Activated naive CD4-positive, alpha-beta T cell treated with anti-CD3 and anti-CD28 coated beads, Interleukin-2, amount 50 U/mL, for 24 hours (primary cell): ENCODE measurements at regions not wholly inside any gene's neighbourhood (a gene's known extent, or its start where the extent isn't known, plus 50 kb on each side); places are given as distances from the start of the nearest gene placed in this dataset.
"Not testable (repeated sequence)": the region's sequence is repeated elsewhere in the genome, so short reads cannot be mapped to it uniquely, and the experiment has no call there.

Experiments
- H3K27ac Mint-ChIP-seq: one replicate; pipeline ENCODE4 v1.8.0; 2021; ENCODE audit warnings: mild to moderate bottlenecking, mixed read lengths
- H3K27me3 Mint-ChIP-seq: one replicate; pipeline ENCODE4 v1.8.0; 2021; ENCODE audit warnings: mixed read lengths
- H3K36me3 Mint-ChIP-seq: one replicate; pipeline ENCODE4 v1.8.0; 2021; ENCODE audit warnings: mixed read lengths
- H3K4me1 Mint-ChIP-seq: one replicate; pipeline ENCODE4 v1.8.0; 2021; ENCODE audit warnings: mixed read lengths
- H3K4me3 Mint-ChIP-seq: one replicate; pipeline ENCODE4 v1.8.0; 2021; ENCODE audit warnings: mild to moderate bottlenecking, mixed read lengths
- H3K9me3 Mint-ChIP-seq: one replicate; pipeline ENCODE4 v1.8.0; 2021; ENCODE audit warnings: mixed read lengths

- H3K27me3 Mint-ChIP-seq, result peaks cover 3% of the 10 kb centered on the region
- H3K4me3 Mint-ChIP-seq, result no peak overlapping the region
- H3K4me1 Mint-ChIP-seq, result no peaks in the 10 kb centered on the region
- no peaks in the 10 kb centered on the region for H3K9me3 Mint-ChIP-seq
- no peak overlapping the region for H3K27ac Mint-ChIP-seq
- no peaks in the 10 kb centered on the region for H3K36me3 Mint-ChIP-seq
Observed at GRCh38 chr6:40887792-40888340, 151.2 kb downstream of the UNC5CL start.

- Mint-ChIP-seq H3K27me3 (peaks cover 2% of the 10 kb centered on the region), H3K4me1 (no peaks in the 10 kb centered on the region), H3K9me3 (no peaks in the 10 kb centered on the region), H3K36me3 (no peaks in the 10 kb centered on the region), H3K4me3 (no peak overlapping the region), H3K27ac (no peak overlapping the region)
Observed at GRCh38 chr6:40887079-40887791, 151.8 kb downstream of the UNC5CL start.

GRCh38 chr6:40885139-40885774 is 153.8 kb downstream of the UNC5CL start:
- no peak overlapping the region for H3K4me3 Mint-ChIP-seq
- no peak overlapping the region for H3K27ac Mint-ChIP-seq
- no peaks in the 10 kb centered on the region for H3K27me3 Mint-ChIP-seq
- peaks cover 4% of the 10 kb centered on the region for H3K4me1 Mint-ChIP-seq
- H3K36me3 Mint-ChIP-seq, result no peaks in the 10 kb centered on the region
- no peaks in the 10 kb centered on the region for H3K9me3 Mint-ChIP-seq

GRCh38 chr6:40882323-40882997 is 156.6 kb downstream of the UNC5CL start:
- peaks cover 2% of the 10 kb centered on the region for H3K36me3 Mint-ChIP-seq
- no peak overlapping the region for H3K27ac Mint-ChIP-seq
- peaks cover 4% of the 10 kb centered on the region for H3K4me1 Mint-ChIP-seq
- H3K9me3 Mint-ChIP-seq, result peaks cover 6% of the 10 kb centered on the region
- peaks cover 7% of the 10 kb centered on the region for H3K27me3 Mint-ChIP-seq
- H3K4me3 Mint-ChIP-seq, result no peak overlapping the region

GRCh38 chr6:40881501-40881900 is 157.5 kb downstream of the UNC5CL start:
- H3K27me3 Mint-ChIP-seq, result peaks cover 7% of the 10 kb centered on the region
- H3K4me1 Mint-ChIP-seq, result peaks cover 4% of the 10 kb centered on the region
- no peak overlapping the region for H3K27ac Mint-ChIP-seq

GRCh38 chr6:40880906-40881305 is 158.1 kb downstream of the UNC5CL start:
- peaks cover 6% of the 10 kb centered on the region for H3K9me3 Mint-ChIP-seq
- H3K4me3 Mint-ChIP-seq, result no peak overlapping the region
- H3K36me3 Mint-ChIP-seq, result peaks cover 2% of the 10 kb centered on the region
- peaks cover 7% of the 10 kb centered on the region for H3K27me3 Mint-ChIP-seq
- H3K4me1 Mint-ChIP-seq, result peaks cover 4% of the 10 kb centered on the region
- H3K27ac Mint-ChIP-seq, result no peak overlapping the region

More at GRCh38 chr6:40881501-40881900, 157.5 kb downstream of the UNC5CL start:
- Mint-ChIP-seq H3K4me3 (no peak overlapping the region), H3K9me3 (peaks cover 6% of the 10 kb centered on the region), H3K36me3 (peaks cover 2% of the 10 kb centered on the region)

- Mint-ChIP-seq H3K9me3 (peaks cover 6% of the 10 kb centered on the region), H3K4me3 (no peak overlapping the region), H3K36me3 (peaks cover 2% of the 10 kb centered on the region), H3K4me1 (peaks cover 4% of the 10 kb centered on the region), H3K27ac (no peak overlapping the region), H3K27me3 (peaks cover 7% of the 10 kb centered on the region)
Observed at GRCh38 chr6:40879169-40879568, 159.9 kb downstream of the UNC5CL start.

GRCh38 chr6:40877362-40877761 is 161.7 kb downstream of the UNC5CL start:
- Mint-ChIP-seq H3K4me1 (peaks cover 4% of the 10 kb centered on the region), H3K4me3 (no peak overlapping the region), H3K9me3 (peaks cover 6% of the 10 kb centered on the region), H3K36me3 (peaks cover 2% of the 10 kb centered on the region), H3K27ac (no peak overlapping the region), H3K27me3 (peaks cover 7% of the 10 kb centered on the region)

GRCh38 chr6:40876336-40876735 is 162.7 kb downstream of the UNC5CL start:
- peaks cover 1% of the 10 kb centered on the region for H3K4me1 Mint-ChIP-seq
- H3K9me3 Mint-ChIP-seq, result peaks cover 6% of the 10 kb centered on the region

GRCh38 chr6:40874495-40874894 is 164.5 kb downstream of the UNC5CL start:
- Mint-ChIP-seq H3K27me3 (peaks cover 7% of the 10 kb centered on the region), H3K9me3 (peaks cover 5% of the 10 kb centered on the region), H3K36me3 (peaks cover 2% of the 10 kb centered on the region), H3K4me3 (no peak overlapping the region), H3K27ac (no peak overlapping the region), H3K4me1 (no peaks in the 10 kb centered on the region)

More at GRCh38 chr6:40876336-40876735, 162.7 kb downstream of the UNC5CL start:
- H3K4me3 Mint-ChIP-seq, result no peak overlapping the region
- H3K27me3 Mint-ChIP-seq, result peaks cover 7% of the 10 kb centered on the region
- H3K27ac Mint-ChIP-seq, result no peak overlapping the region
- H3K36me3 Mint-ChIP-seq, result peaks cover 2% of the 10 kb centered on the region

GRCh38 chr6:40871424-40871823 is 167.6 kb downstream of the UNC5CL start:
- H3K27me3 Mint-ChIP-seq, result no peaks in the 10 kb centered on the region
- H3K4me1 Mint-ChIP-seq, result no peaks in the 10 kb centered on the region
- no peaks in the 10 kb centered on the region for H3K9me3 Mint-ChIP-seq
- no peak overlapping the region for H3K27ac Mint-ChIP-seq
- no peak overlapping the region for H3K4me3 Mint-ChIP-seq
- H3K36me3 Mint-ChIP-seq, result no peaks in the 10 kb centered on the region

- H3K36me3 Mint-ChIP-seq, H3K27me3 Mint-ChIP-seq, H3K4me3 Mint-ChIP-seq, H3K27ac Mint-ChIP-seq, H3K4me1 Mint-ChIP-seq, H3K9me3 Mint-ChIP-seq: not testable (repeated sequence)
Observed at GRCh38 chr6:40868089-40868865, 170.7 kb downstream of the UNC5CL start.

- not testable (repeated sequence) for H3K9me3 Mint-ChIP-seq, H3K27ac Mint-ChIP-seq, H3K36me3 Mint-ChIP-seq, H3K4me1 Mint-ChIP-seq, H3K4me3 Mint-ChIP-seq, H3K27me3 Mint-ChIP-seq
Observed at GRCh38 chr6:40867527-40867926, 171.5 kb downstream of the UNC5CL start.

- not testable (repeated sequence) for H3K4me1 Mint-ChIP-seq, H3K9me3 Mint-ChIP-seq, H3K4me3 Mint-ChIP-seq
Observed at GRCh38 chr6:40865259-40865658, 173.8 kb downstream of the UNC5CL start.

GRCh38 chr6:40860443-40860842 is 178.6 kb downstream of the UNC5CL start:
- Mint-ChIP-seq H3K9me3 (no peaks in the 10 kb centered on the region), H3K4me1 (no peaks in the 10 kb centered on the region), H3K27ac (no peak overlapping the region), H3K36me3 (no peaks in the 10 kb centered on the region), H3K27me3 (peaks cover 1% of the 10 kb centered on the region), H3K4me3 (no peak overlapping the region)

More at GRCh38 chr6:40865259-40865658, 173.8 kb downstream of the UNC5CL start:
- H3K27me3 Mint-ChIP-seq, H3K36me3 Mint-ChIP-seq, H3K27ac Mint-ChIP-seq: not testable (repeated sequence)
